HepG2 (cell line): ENCODE measurements at regions not wholly inside any gene's neighbourhood (a gene's known extent, or its start where the extent isn't known, plus 50 kb on each side); places are given as distances from the start of the nearest gene placed in this dataset.
A peak's percentile ranks its signal among the peaks of the same experiment; 100 is the strongest.

Experiments
- CBX5 ChIP-seq: sonication (generic); formaldehyde crosslinking; IDR thresholded peaks from 2 replicates; pipeline ENCODE4 v1.4.0; 2020; ENCODE audit warnings: missing genetic modification reagents, borderline replicate concordance
- CEBPB ChIP-seq: IDR thresholded peaks from 2 replicates; pipeline ENCODE4 v1.6.1; 2011; ENCODE audit warnings: low read depth, low read length, improper control_type of control experiment, borderline replicate concordance
- CHD4 ChIP-seq: fragments of 200-600 bp; sonication (generic); IDR thresholded peaks from 2 replicates; pipeline ENCODE4 v1.7.0; 2017; ENCODE audit warnings: mild to moderate bottlenecking, low read length, borderline replicate concordance
- KLF16 ChIP-seq, 2 experiments: sonication (generic) in 1 of 2; formaldehyde crosslinking in 1 of 2; IDR thresholded peaks; 2 replicates each; pipeline versions ENCODE4 v1.6.1 to v1.8.0; 2016 to 2023; ENCODE audit warnings: missing genetic modification reagents in 2 of 2, missing compliant biosample characterization in 1 of 2
- MZF1 ChIP-seq: sonication (generic); formaldehyde crosslinking; IDR thresholded peaks from 2 replicates; pipeline ENCODE4 v1.8.1; 2023; ENCODE audit warnings: mild to moderate bottlenecking, missing genetic modification reagents, borderline replicate concordance
- NFE2 ChIP-seq: sonication (generic); formaldehyde crosslinking; IDR thresholded peaks from 2 replicates; pipeline ENCODE4 v1.4.0; 2020; ENCODE audit warnings: missing genetic modification reagents
- SALL1 ChIP-seq: sonication (generic); formaldehyde crosslinking; IDR thresholded peaks from 2 replicates; pipeline ENCODE4 v1.8.0; 2022; ENCODE audit warnings: mild to moderate bottlenecking, missing genetic modification reagents
- SMARCC2 ChIP-seq: fragments of 450-650 bp; IDR thresholded peaks from 2 replicates; pipeline ENCODE4 v1.6.1; 2017; ENCODE audit warnings: antibody characterized with exemption, mild to moderate bottlenecking
- STAG1 ChIP-seq: sonication (generic); formaldehyde crosslinking; IDR thresholded peaks from 2 replicates; pipeline ENCODE4 v1.4.0; 2020; ENCODE audit warnings: missing genetic modification reagents
- TEAD3 ChIP-seq: optimal IDR thresholded peaks from 2 replicates; pipeline ENCODE3; 2016; ENCODE audit warnings: borderline replicate concordance
- YY1 ChIP-seq: IDR thresholded peaks from 2 replicates; pipeline ENCODE4 v1.6.1; 2011; ENCODE audit warnings: low read length, low read depth, moderate library complexity, mild to moderate bottlenecking; ENCODE audit not compliant: insufficient read depth, insufficient replicate concordance
- ZBTB20 ChIP-seq: sonication (generic); formaldehyde crosslinking; IDR thresholded peaks from 2 replicates; pipeline ENCODE4 v1.8.1; 2023; ENCODE audit warnings: missing genetic modification reagents, low read depth, mild to moderate bottlenecking, borderline replicate concordance
- ZBTB7A ChIP-seq: sonication (generic); formaldehyde crosslinking; IDR thresholded peaks from 2 replicates; pipeline ENCODE4 v1.8.0; 2022; ENCODE audit warnings: mild to moderate bottlenecking, missing genetic modification reagents
- ZFP36L2 ChIP-seq: sonication (generic); formaldehyde crosslinking; IDR thresholded peaks from 2 replicates; pipeline ENCODE4 v1.4.0; 2020; ENCODE audit warnings: missing genetic modification reagents
- ZFP62 ChIP-seq: sonication (generic); formaldehyde crosslinking; IDR thresholded peaks from 2 replicates; pipeline ENCODE4 v1.4.0; 2020; ENCODE audit warnings: missing genetic modification reagents
- ZNF709 ChIP-seq: sonication (generic); formaldehyde crosslinking; IDR thresholded peaks from 2 replicates; pipeline ENCODE4 v1.5.0; 2020; ENCODE audit warnings: mild to moderate bottlenecking, missing genetic modification reagents
- ZNF747 ChIP-seq: sonication (generic); formaldehyde crosslinking; IDR thresholded peaks from 2 replicates; pipeline ENCODE4 v1.8.1; 2023; ENCODE audit warnings: missing genetic modification reagents, mild to moderate bottlenecking, borderline replicate concordance
- TF ChIP-seq, protein P1 (sequence below): IDR thresholded peaks from 2 replicates; pipeline ENCODE4 v1.6.1; 2012; ENCODE audit warnings: inconsistent platforms
- TF ChIP-seq, protein P2 (sequence below): sonication (generic); formaldehyde crosslinking; IDR thresholded peaks from 2 replicates; pipeline ENCODE4 v1.4.0; 2020; ENCODE audit warnings: missing genetic modification reagents
- TF ChIP-seq, protein P3 (sequence below): sonication (generic); formaldehyde crosslinking; IDR thresholded peaks from 2 replicates; pipeline ENCODE4 v1.4.0; 2020; ENCODE audit warnings: missing genetic modification reagents
- TF ChIP-seq, protein P4 (sequence below): IDR thresholded peaks from 2 replicates; pipeline ENCODE4 v1.6.1; 2016; ENCODE audit warnings: low read depth
- TF ChIP-seq, protein P5 (sequence below): IDR thresholded peaks from 2 replicates; pipeline ENCODE4 v1.6.1; 2016; ENCODE audit warnings: missing genetic modification reagents, missing compliant biosample characterization
- TF ChIP-seq, protein P6 (sequence below): sonication (generic); formaldehyde crosslinking; IDR thresholded peaks from 2 replicates; pipeline ENCODE4 v1.5.1; 2020; ENCODE audit warnings: mild to moderate bottlenecking, missing genetic modification reagents, moderate library complexity

DNA sequence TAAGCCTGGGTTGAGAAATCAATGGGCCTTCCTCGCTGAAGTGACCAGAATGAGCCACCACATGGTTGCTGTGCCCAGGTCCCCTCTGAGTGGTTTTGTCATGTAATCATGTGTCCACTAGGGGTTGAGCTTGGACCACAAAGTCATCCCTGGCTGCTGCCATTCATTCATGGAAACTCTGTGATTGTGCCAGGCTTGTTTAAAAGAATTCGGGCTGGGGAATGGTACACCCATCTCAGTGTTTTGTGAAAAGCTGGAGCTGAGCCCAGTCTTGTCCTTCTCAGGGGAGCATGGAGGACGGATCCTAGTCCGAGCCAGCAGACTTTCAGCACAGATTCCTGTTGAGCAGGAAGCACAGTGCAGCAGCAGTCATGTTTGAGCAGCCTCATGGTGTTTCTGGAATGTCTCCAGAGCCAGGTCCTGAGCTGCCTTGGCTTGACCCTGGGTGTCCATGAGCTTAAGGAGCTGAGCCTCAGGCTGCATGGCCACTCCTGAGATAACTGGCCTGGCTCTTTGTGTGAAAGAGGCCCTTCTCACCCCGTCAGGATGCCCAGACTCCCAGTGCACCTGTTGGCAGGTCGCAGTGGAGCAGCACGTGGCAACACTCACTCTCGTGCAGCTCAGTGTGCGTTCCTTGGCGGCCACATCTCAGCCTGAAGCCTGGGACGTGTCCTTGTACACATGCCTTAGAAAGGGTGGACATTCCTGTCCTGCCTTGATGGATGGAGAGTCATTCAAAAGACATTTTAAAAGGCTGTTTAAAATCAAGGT lies 260.3 kb upstream of the TPM1 start (continued):
- TF ChIP-seq, protein P1, sequence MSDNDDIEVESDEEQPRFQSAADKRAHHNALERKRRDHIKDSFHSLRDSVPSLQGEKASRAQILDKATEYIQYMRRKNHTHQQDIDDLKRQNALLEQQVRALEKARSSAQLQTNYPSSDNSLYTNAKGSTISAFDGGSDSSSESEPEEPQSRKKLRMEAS, result peak; percentile 43; the same call in 1 of the 2 replicates
- TF ChIP-seq ZFP36L2 (CRISPR knock-in tag), result no peak
- TF ChIP-seq ZFP62 (CRISPR knock-in tag), result no peak
- TF ChIP-seq, protein P2, sequence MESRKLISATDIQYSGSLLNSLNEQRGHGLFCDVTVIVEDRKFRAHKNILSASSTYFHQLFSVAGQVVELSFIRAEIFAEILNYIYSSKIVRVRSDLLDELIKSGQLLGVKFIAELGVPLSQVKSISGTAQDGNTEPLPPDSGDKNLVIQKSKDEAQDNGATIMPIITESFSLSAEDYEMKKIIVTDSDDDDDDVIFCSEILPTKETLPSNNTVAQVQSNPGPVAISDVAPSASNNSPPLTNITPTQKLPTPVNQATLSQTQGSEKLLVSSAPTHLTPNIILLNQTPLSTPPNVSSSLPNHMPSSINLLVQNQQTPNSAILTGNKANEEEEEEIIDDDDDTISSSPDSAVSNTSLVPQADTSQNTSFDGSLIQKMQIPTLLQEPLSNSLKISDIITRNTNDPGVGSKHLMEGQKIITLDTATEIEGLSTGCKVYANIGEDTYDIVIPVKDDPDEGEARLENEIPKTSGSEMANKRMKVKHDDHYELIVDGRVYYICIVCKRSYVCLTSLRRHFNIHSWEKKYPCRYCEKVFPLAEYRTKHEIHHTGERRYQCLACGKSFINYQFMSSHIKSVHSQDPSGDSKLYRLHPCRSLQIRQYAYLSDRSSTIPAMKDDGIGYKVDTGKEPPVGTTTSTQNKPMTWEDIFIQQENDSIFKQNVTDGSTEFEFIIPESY (CRISPR knock-in tag), result 0 out of 2 replicates have a peak, but pooled peaks have one; percentile 25
- TF ChIP-seq ZBTB7A, result peak; percentile 60; the same call in 1 of the 2 replicates
- TF ChIP-seq, protein P3, sequence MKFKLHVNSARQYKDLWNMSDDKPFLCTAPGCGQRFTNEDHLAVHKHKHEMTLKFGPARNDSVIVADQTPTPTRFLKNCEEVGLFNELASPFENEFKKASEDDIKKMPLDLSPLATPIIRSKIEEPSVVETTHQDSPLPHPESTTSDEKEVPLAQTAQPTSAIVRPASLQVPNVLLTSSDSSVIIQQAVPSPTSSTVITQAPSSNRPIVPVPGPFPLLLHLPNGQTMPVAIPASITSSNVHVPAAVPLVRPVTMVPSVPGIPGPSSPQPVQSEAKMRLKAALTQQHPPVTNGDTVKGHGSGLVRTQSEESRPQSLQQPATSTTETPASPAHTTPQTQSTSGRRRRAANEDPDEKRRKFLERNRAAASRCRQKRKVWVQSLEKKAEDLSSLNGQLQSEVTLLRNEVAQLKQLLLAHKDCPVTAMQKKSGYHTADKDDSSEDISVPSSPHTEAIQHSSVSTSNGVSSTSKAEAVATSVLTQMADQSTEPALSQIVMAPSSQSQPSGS, result 0 out of 2 replicates have a peak, but pooled peaks have one; percentile 32
- TF ChIP-seq ZBTB20 (CRISPR knock-in tag), result no peak
- peak; percentile 45 for TF ChIP-seq SALL1
- TF ChIP-seq, protein P4, sequence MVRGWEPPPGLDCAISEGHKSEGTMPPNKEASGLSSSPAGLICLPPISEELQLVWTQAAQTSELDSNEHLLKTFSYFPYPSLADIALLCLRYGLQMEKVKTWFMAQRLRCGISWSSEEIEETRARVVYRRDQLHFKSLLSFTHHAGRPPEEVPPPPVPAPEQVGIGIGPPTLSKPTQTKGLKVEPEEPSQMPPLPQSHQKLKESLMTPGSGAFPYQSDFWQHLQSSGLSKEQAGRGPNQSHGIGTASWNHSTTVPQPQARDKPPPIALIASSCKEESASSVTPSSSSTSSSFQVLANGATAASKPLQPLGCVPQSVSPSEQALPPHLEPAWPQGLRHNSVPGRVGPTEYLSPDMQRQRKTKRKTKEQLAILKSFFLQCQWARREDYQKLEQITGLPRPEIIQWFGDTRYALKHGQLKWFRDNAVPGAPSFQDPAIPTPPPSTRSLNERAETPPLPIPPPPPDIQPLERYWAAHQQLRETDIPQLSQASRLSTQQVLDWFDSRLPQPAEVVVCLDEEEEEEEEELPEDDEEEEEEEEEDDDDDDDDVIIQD, result 0 out of 2 replicates have a peak, but pooled peaks have one; percentile 26
- peak; percentile 33 for TF ChIP-seq YY1
- TF ChIP-seq ZNF709 (CRISPR knock-in tag), result no peak
- TF ChIP-seq CHD4, result no peak
- TF ChIP-seq ZNF747, result no peak
- TF ChIP-seq, protein P5, sequence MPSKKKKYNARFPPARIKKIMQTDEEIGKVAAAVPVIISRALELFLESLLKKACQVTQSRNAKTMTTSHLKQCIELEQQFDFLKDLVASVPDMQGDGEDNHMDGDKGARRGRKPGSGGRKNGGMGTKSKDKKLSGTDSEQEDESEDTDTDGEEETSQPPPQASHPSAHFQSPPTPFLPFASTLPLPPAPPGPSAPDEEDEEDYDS (CRISPR knock-in tag), result no peak
- no peak for TF ChIP-seq CEBPB
- TF ChIP-seq TEAD3 (CRISPR knock-in tag), result peak; percentile 45
- peak in 1 of 2 experiments; percentile 59; a peak in 1 of 4 replicates for TF ChIP-seq KLF16 (CRISPR knock-in tag; IDR thresholded peaks at IDR 0.05)
- TF ChIP-seq MZF1 (CRISPR knock-in tag), result no peak
- TF ChIP-seq NFE2, result no peak
- TF ChIP-seq STAG1, result peak; percentile 99
- no peak for TF ChIP-seq CBX5 (CRISPR knock-in tag)
- TF ChIP-seq, protein P6, sequence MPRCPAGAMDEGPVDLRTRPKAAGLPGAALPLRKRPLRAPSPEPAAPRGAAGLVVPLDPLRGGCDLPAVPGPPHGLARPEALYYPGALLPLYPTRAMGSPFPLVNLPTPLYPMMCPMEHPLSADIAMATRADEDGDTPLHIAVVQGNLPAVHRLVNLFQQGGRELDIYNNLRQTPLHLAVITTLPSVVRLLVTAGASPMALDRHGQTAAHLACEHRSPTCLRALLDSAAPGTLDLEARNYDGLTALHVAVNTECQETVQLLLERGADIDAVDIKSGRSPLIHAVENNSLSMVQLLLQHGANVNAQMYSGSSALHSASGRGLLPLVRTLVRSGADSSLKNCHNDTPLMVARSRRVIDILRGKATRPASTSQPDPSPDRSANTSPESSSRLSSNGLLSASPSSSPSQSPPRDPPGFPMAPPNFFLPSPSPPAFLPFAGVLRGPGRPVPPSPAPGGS, result no peak
- no peak for TF ChIP-seq SMARCC2
